ENCODE measurements at regions not wholly inside any gene's neighbourhood (a gene's known extent, or its start where the extent isn't known, plus 50 kb on each side); places are given as distances from the start of the nearest gene placed in this dataset.

GRCh38 chr3:99248130-99248529, 346.6 kb upstream of the DCBLD2 start:
- H3K4me3 ChIP-seq (ENCODE audit: low read length): no peak overlapping the region
- H3K9me3 ChIP-seq (replicated peaks; ENCODE audit: control insufficient read depth, low read depth, low read length): no peaks in the 10 kb centered on the region
- no peaks in the 10 kb centered on the region for H3K4me1 ChIP-seq (ENCODE audit: control insufficient read depth, insufficient read depth, low read length)
- DNase-seq: no peak
- no peaks in the 10 kb centered on the region for H3K27me3 ChIP-seq (ENCODE audit: control insufficient read depth, insufficient read depth, low read length)
- WGBS (ENCODE audit: insufficient coverage): 100% methylated on average over 1 of the region's 1 CpG
- no peak overlapping the region for H3K27ac ChIP-seq (ENCODE audit: low read length)
- H3K36me3 ChIP-seq (ENCODE audit: control insufficient read depth, insufficient read depth, low read length): no peaks in the 10 kb centered on the region

DNA sequence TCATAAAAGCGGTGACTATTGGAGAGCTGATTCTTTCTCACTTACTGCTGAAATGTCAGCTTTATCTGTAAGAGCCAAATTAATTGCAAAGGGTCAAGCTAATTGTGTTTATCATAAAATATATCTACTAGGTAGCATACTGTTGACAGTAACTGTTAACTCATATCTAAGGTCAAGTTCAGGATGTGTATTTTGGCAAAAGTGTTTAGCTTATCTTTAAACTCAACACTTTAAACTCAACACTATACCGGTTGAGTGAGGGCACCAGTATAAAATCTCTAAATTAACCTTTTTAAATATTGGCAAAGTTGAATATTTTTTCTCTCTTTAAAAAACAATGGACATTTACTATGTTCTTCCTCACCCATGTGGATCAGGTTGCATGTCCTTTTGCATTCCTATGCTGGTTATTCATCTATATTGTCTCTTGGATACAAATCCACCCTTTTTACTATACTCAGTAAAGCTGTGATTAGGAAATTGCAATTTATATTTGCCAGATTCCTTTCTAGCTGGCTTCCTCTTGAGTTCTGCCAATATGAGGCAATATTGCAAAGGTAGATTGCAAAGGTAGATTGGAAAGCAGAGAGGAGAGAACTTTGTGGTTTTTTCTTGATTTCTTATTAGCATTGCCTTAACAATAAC, 344.6 kb upstream of the DCBLD2 start:
- Histone ChIP-seq H3K27me3 (ENCODE audit: control insufficient read depth, insufficient read depth, low read length) (no peaks in the 10 kb centered on the region), H3K9me3 (replicated peaks; ENCODE audit: control insufficient read depth, low read depth, low read length) (no peaks in the 10 kb centered on the region), H3K36me3 (ENCODE audit: control insufficient read depth, insufficient read depth, low read length) (no peaks in the 10 kb centered on the region), H3K4me1 (ENCODE audit: control insufficient read depth, insufficient read depth, low read length) (no peaks in the 10 kb centered on the region), H3K4me3 (ENCODE audit: low read length) (no peak overlapping the region), H3K27ac (ENCODE audit: low read length) (no peak overlapping the region)
- WGBS (ENCODE audit: insufficient coverage): no CpG with 5 or more reads among the region's 2 CpGs
- DNase-seq: no peak

DNA sequence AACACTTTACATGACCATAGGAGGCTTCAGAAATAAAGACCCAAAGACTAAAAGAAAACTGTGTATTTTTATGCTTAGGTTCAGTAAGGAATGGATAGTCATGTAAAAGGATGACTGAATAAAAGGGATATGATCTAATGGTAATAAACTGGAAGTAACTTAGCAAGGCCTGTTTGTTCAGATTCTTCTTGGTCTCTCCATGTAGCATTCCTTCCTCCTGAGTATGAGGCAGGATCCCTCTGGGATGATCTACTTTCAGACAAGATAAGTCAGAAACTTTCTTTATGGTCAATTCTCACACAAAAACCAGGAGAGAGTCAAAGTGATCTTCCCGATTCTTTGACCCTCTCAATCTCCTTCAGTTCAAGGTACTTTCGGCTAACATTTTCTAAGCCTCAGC, 340.8 kb upstream of the DCBLD2 start:
- H3K27me3 ChIP-seq (ENCODE audit: control insufficient read depth, insufficient read depth, low read length): no peaks in the 10 kb centered on the region
- H3K36me3 ChIP-seq (ENCODE audit: control insufficient read depth, insufficient read depth, low read length): no peaks in the 10 kb centered on the region
- WGBS (ENCODE audit: insufficient coverage): 100% methylated on average over 2 of the region's 2 CpGs
- H3K4me1 ChIP-seq (ENCODE audit: control insufficient read depth, insufficient read depth, low read length): no peaks in the 10 kb centered on the region
- no peak overlapping the region for H3K4me3 ChIP-seq (ENCODE audit: low read length)
- no peak for DNase-seq
- H3K27ac ChIP-seq (ENCODE audit: low read length): no peak overlapping the region
- H3K9me3 ChIP-seq (replicated peaks; ENCODE audit: control insufficient read depth, low read depth, low read length): no peaks in the 10 kb centered on the region

DNA sequence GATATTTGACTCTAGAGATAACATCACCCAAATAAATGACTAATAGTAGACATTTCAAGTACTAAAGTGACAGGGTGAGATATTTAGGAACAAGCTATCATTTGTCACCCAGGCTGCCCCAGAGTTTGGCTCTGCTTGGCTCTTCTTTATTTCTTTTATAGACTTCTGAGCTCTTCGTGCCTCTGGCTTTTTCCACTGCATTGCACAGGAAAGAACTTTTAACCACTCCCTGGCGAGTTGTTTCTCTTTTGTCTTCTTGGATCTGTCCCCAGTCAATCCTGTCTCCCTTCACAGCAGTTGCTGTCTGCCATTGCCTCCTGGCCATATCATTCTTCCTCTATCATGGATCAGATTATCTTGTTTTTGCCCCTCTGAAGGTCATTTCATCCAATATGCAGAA, 339.2 kb upstream of the DCBLD2 start:
- 31% methylated on average over 2 of the region's 2 CpGs for WGBS (ENCODE audit: insufficient coverage)
- Histone ChIP-seq H3K9me3 (replicated peaks; ENCODE audit: control insufficient read depth, low read depth, low read length) (no peaks in the 10 kb centered on the region), H3K27me3 (ENCODE audit: control insufficient read depth, insufficient read depth, low read length) (no peaks in the 10 kb centered on the region), H3K27ac (ENCODE audit: low read length) (no peak overlapping the region), H3K4me3 (ENCODE audit: low read length) (no peak overlapping the region), H3K4me1 (ENCODE audit: control insufficient read depth, insufficient read depth, low read length) (no peaks in the 10 kb centered on the region), H3K36me3 (ENCODE audit: control insufficient read depth, insufficient read depth, low read length) (no peaks in the 10 kb centered on the region)
- no peak for DNase-seq

GRCh38 chr3:99236576-99236975, 335.1 kb upstream of the DCBLD2 start:
- Histone ChIP-seq H3K4me1 (ENCODE audit: control insufficient read depth, insufficient read depth, low read length) (no peaks in the 10 kb centered on the region), H3K9me3 (replicated peaks; ENCODE audit: control insufficient read depth, low read depth, low read length) (no peaks in the 10 kb centered on the region), H3K27ac (ENCODE audit: low read length) (no peak overlapping the region), H3K27me3 (ENCODE audit: control insufficient read depth, insufficient read depth, low read length) (no peaks in the 10 kb centered on the region), H3K36me3 (ENCODE audit: control insufficient read depth, insufficient read depth, low read length) (no peaks in the 10 kb centered on the region), H3K4me3 (ENCODE audit: low read length) (no peak overlapping the region)
- DNase-seq: no peak

GRCh38 chr3:99232696-99233095, 331.2 kb upstream of the DCBLD2 start:
- no peaks in the 10 kb centered on the region for H3K4me1 ChIP-seq (ENCODE audit: control insufficient read depth, insufficient read depth, low read length)
- H3K27ac ChIP-seq (ENCODE audit: low read length): no peak overlapping the region
- no peaks in the 10 kb centered on the region for H3K27me3 ChIP-seq (ENCODE audit: control insufficient read depth, insufficient read depth, low read length)
- no peak overlapping the region for H3K4me3 ChIP-seq (ENCODE audit: low read length)
- H3K36me3 ChIP-seq (ENCODE audit: control insufficient read depth, insufficient read depth, low read length): no peaks in the 10 kb centered on the region
- no peak for DNase-seq
- WGBS (ENCODE audit: insufficient coverage): no CpG with 5 or more reads among the region's 1 CpG
- no peaks in the 10 kb centered on the region for H3K9me3 ChIP-seq (replicated peaks; ENCODE audit: control insufficient read depth, low read depth, low read length)

- no peak for DNase-seq
- no peaks in the 10 kb centered on the region for H3K4me1 ChIP-seq (ENCODE audit: control insufficient read depth, insufficient read depth, low read length)
- no CpG with 5 or more reads among the region's 1 CpG for WGBS (ENCODE audit: insufficient coverage)
- H3K27ac ChIP-seq (ENCODE audit: low read length): no peak overlapping the region
- no peaks in the 10 kb centered on the region for H3K27me3 ChIP-seq (ENCODE audit: control insufficient read depth, insufficient read depth, low read length)
- no peaks in the 10 kb centered on the region for H3K36me3 ChIP-seq (ENCODE audit: control insufficient read depth, insufficient read depth, low read length)
- no peaks in the 10 kb centered on the region for H3K9me3 ChIP-seq (replicated peaks; ENCODE audit: control insufficient read depth, low read depth, low read length)
- no peak overlapping the region for H3K4me3 ChIP-seq (ENCODE audit: low read length)
Measured at GRCh38 chr3:99218468-99218867, 317.0 kb upstream of the DCBLD2 start.

DNA sequence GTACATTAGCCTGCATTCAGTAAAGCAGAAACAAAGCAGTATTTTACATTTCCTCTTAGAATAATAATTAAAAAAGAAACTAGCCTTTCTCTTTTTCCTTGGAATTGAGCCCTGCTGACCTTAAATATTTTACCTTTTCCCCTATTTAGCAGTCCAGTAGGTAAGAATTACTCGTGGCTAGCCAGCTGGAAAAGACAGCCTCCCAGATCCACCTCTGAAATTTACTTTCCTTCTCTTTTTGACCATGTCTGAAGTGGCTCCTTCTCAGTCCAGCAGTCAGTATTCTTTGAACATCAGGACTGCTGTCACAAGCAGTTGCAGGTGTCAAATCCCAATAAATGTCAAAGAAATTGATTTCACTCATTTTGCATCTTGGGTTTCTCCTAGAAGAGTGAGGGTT, 311.5 kb upstream of the DCBLD2 start:
- Histone ChIP-seq H3K4me1 (ENCODE audit: control insufficient read depth, insufficient read depth, low read length) (no peaks in the 10 kb centered on the region), H3K27me3 (ENCODE audit: control insufficient read depth, insufficient read depth, low read length) (no peaks in the 10 kb centered on the region), H3K36me3 (ENCODE audit: control insufficient read depth, insufficient read depth, low read length) (no peaks in the 10 kb centered on the region), H3K4me3 (ENCODE audit: low read length) (no peak overlapping the region), H3K27ac (ENCODE audit: low read length) (no peak overlapping the region), H3K9me3 (replicated peaks; ENCODE audit: control insufficient read depth, low read depth, low read length) (no peaks in the 10 kb centered on the region)
- no peak for DNase-seq
- WGBS (ENCODE audit: insufficient coverage): 13% methylated on average over 1 of the region's 1 CpG

DNA sequence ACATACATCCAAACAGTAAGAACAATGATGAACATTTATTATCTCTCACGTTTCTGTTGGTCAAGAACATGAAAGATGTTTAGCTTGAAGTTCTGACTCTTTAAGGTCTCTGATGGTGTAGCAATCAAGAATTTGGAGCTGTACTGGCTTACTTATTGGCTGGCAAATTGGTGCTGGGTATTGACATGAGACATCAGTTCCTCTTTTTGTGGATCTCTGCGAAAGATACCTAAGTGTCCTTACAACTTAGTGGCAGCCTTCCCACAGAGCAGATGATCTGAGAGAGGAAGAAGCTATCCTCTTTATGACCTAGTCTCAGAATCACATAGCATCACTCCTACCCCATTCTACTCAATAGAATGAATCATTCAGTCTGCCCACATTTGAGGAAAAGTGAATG, 309.8 kb upstream of the DCBLD2 start:
- H3K4me1 ChIP-seq (ENCODE audit: control insufficient read depth, insufficient read depth, low read length): no peaks in the 10 kb centered on the region
- DNase-seq: no peak
- H3K27me3 ChIP-seq (ENCODE audit: control insufficient read depth, insufficient read depth, low read length): no peaks in the 10 kb centered on the region
- WGBS (ENCODE audit: insufficient coverage): no CpG with 5 or more reads among the region's 2 CpGs
- H3K4me3 ChIP-seq (ENCODE audit: low read length): no peak overlapping the region
- H3K36me3 ChIP-seq (ENCODE audit: control insufficient read depth, insufficient read depth, low read length): no peaks in the 10 kb centered on the region
- no peak overlapping the region for H3K27ac ChIP-seq (ENCODE audit: low read length)
- no peaks in the 10 kb centered on the region for H3K9me3 ChIP-seq (replicated peaks; ENCODE audit: control insufficient read depth, low read depth, low read length)

DNA sequence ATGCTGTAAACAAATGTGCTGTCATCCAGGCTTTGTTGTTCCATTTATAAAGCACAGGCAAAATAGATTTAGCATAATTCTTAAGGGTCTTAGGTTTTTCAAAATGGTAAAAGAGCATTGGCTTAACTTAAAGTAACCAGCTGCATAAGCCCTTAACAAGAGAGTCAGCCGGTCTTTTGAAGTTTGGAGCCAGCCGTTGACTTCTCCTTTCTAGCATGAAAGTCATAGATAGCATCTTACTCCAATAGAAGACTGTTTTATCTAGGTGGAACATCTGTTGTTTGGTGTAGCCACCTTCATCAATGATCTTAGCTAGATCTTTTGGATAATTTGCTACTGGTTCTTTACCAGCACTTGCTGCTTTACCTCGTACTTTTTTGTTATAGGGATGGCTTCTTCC, 297.5 kb upstream of the DCBLD2 start:
- Histone ChIP-seq H3K36me3 (ENCODE audit: control insufficient read depth, insufficient read depth, low read length) (no peaks in the 10 kb centered on the region), H3K27me3 (ENCODE audit: control insufficient read depth, insufficient read depth, low read length) (no peaks in the 10 kb centered on the region), H3K27ac (ENCODE audit: low read length) (no peak overlapping the region), H3K4me3 (ENCODE audit: low read length) (no peak overlapping the region), H3K9me3 (replicated peaks; ENCODE audit: control insufficient read depth, low read depth, low read length) (no peaks in the 10 kb centered on the region), H3K4me1 (ENCODE audit: control insufficient read depth, insufficient read depth, low read length) (no peaks in the 10 kb centered on the region)
- DNase-seq: no peak
- no CpG with 5 or more reads among the region's 3 CpGs for WGBS (ENCODE audit: insufficient coverage)

GRCh38 chr3:99191186-99191585, 289.7 kb upstream of the DCBLD2 start:
- Histone ChIP-seq H3K36me3 (ENCODE audit: control insufficient read depth, insufficient read depth, low read length) (no peaks in the 10 kb centered on the region), H3K9me3 (replicated peaks; ENCODE audit: control insufficient read depth, low read depth, low read length) (no peaks in the 10 kb centered on the region), H3K27ac (ENCODE audit: low read length) (no peak overlapping the region), H3K4me3 (ENCODE audit: low read length) (no peak overlapping the region), H3K4me1 (ENCODE audit: control insufficient read depth, insufficient read depth, low read length) (no peaks in the 10 kb centered on the region), H3K27me3 (ENCODE audit: control insufficient read depth, insufficient read depth, low read length) (no peaks in the 10 kb centered on the region)
- no peak for DNase-seq
- WGBS (ENCODE audit: insufficient coverage): 83% methylated on average over 1 of the region's 3 CpGs
